Pancreas (tissue), 10 donors: ENCODE measurements at regions not wholly inside any gene's neighbourhood (a gene's known extent, or its start where the extent isn't known, plus 50 kb on each side); places are given as distances from the start of the nearest gene placed in this dataset.

Experiments
- ATAC-seq, 4 donors: fragments of 200-7000 bp; cut with Tn5 transposase; one replicate each; pipeline versions ENCODE4 v1.8.0 to v1.9.1; 2020; ENCODE audit warnings: mild to moderate bottlenecking in 4 of 4, moderate library complexity in 4 of 4
- DNase-seq, 6 donors: peaks; one replicate each; pipeline ENCODE4 v3.0.0-alpha.2; 2020
- FAIRE-seq: peaks from 2 replicates; lab custom pipeline; 2012; peaks lifted over from hg19 to GRCh38; lab: Jason Lieb, UNC
- H3K27ac ChIP-seq, 4 donors: fragments of 200-600 bp; sonication (generic); 1 replicate in 3 of 4; 2 replicates in 1 of 4; pipeline versions ENCODE4 v1.5.0 to v1.8.0; 2020
- H3K27me3 ChIP-seq, 4 donors: fragments of 200-600 bp; one replicate each; pipeline ENCODE4 v1.8.0; 2021
- H3K36me3 ChIP-seq, 3 donors: fragments of 200-600 bp; sonication (generic) in 1 of 3; one replicate each; pipeline versions ENCODE4 v1.5.0 to v1.8.0; 2020 to 2021
- H3K4me1 ChIP-seq, 3 donors: fragments of 200-600 bp; one replicate each; pipeline ENCODE4 v1.8.0; 2021
- H3K4me3 ChIP-seq, 4 donors: fragments of 200-600 bp; sonication (generic) in 2 of 4; one replicate each; pipeline versions ENCODE4 v1.5.0 to v1.8.0; 2020 to 2021
- H3K9me3 ChIP-seq, 4 donors: fragments of 200-600 bp; one replicate each; pipeline ENCODE4 v1.8.0; 2021
- CTCF ChIP-seq, 4 donors: fragments of 200-600 bp; sonication (generic) in 3 of 4; IDR thresholded peaks; one replicate each; pipeline versions ENCODE4 v1.5.0 to v1.8.0; 2021; ENCODE audit warnings: antibody characterized with exemption in 4 of 4
- WGBS, 2 donors: extraction: QIAGEN DNeasy Blood & Tissue Kit; methylation state at CpG; one replicate each; pipeline ENCODE4 v1.1.7; 2013; 5-methylcytosine and 5-hydroxymethylcytosine counted together
- intact Hi-C, 3 donors: fragments of 100-400 bp; cut with DNase I; formaldehyde crosslinking; loops; one replicate each; pipeline versions ENCODE4 v1.11.1 to v1.14.2; 2022
- donor health status: healthy with polysubstance abuse.
- donor health status: DM: no; HTN: no; CAD: no; lungs with moderate emphysema.
- donor health status: DM: no; HTN: no; CAD: no.
- donor health status: control.
- donor health status: control.
- donor health status: Bipolar disorder and iron deficiency.
- donor health status: DM: yes; HTN: yes; CAD: no.
- donor health status: DM: no; HTN: no; CAD: no.
- donor health status: DM: no; HTN: no; CAD: no.
- donor health status: DM: yes; HTN: yes; CAD: no.

- intact Hi-C loops = no loop called here
- peak in 1 of 6 donors; percentile 42 for DNase-seq
- H3K9me3 ChIP-seq = no peaks in the 10 kb centered on the region
Observed at GRCh38 chr9:135249191-135249590, 161.7 kb downstream of the OLFM1 start.

GRCh38 chr9:135249711-135250110 lies 162.2 kb downstream of the OLFM1 start:
- Histone ChIP-seq H3K27ac (no peak overlapping the region), H3K9me3 (no peaks in the 10 kb centered on the region), H3K27me3 (no peaks in the 10 kb centered on the region), H3K36me3 (no peaks in the 10 kb centered on the region), H3K4me3 (no peak overlapping the region), H3K4me1 (peaks cover 3 to 12% (median 5%) of the 10 kb centered on the region in 3 donors)
- DNase-seq (peak in 2 of 6 donors; percentile 12 to 37), FAIRE-seq (no peak), ATAC-seq (no peak)
- no peak for TF ChIP-seq CTCF (IDR thresholded peaks at IDR 0.05)
- WGBS, 2 donors = 90 to 92% methylated on average over 7 to 8 of the region's 8 CpGs
- intact Hi-C loops = no loop called here

More at GRCh38 chr9:135249191-135249590, 161.7 kb downstream of the OLFM1 start:
- peaks cover 7 to 18% (median 10%) of the 10 kb centered on the region in 3 donors for H3K4me1 ChIP-seq
- no peak overlapping the region for H3K4me3 ChIP-seq
- no peak for TF ChIP-seq CTCF (IDR thresholded peaks at IDR 0.05)
- H3K27me3 ChIP-seq = no peaks in the 10 kb centered on the region
- WGBS, 2 donors = 85 to 90% methylated on average over 9 of the region's 9 CpGs
- ATAC-seq (no peak), FAIRE-seq (no peak)
- no peaks in the 10 kb centered on the region for H3K36me3 ChIP-seq
- H3K27ac ChIP-seq = no peak overlapping the region

GRCh38 chr9:135251331-135251761 lies 163.9 kb downstream of the OLFM1 start:
- WGBS, 2 donors = 85 to 90% methylated on average over 6 of the region's 6 CpGs
- no peak for FAIRE-seq
- peak in 3 of 6 donors; percentile 23 to 47 (median 45) for DNase-seq
- intact Hi-C loops = no loop called here
- H3K4me1 ChIP-seq = peaks cover 0 to 7% (median 0%) of the 10 kb centered on the region in 3 donors
- no peak overlapping the region for H3K27ac ChIP-seq
- no peaks in the 10 kb centered on the region for H3K36me3 ChIP-seq
- TF ChIP-seq CTCF (IDR thresholded peaks at IDR 0.05) = no peak
- H3K4me3 ChIP-seq = no peak overlapping the region
- ATAC-seq = no peak
- H3K9me3 ChIP-seq = no peaks in the 10 kb centered on the region
- no peaks in the 10 kb centered on the region for H3K27me3 ChIP-seq

GRCh38 chr9:135251996-135252760 lies 164.7 kb downstream of the OLFM1 start:
- Histone ChIP-seq H3K9me3 (no peaks in the 10 kb centered on the region), H3K27me3 (no peaks in the 10 kb centered on the region), H3K27ac (no peak overlapping the region), H3K36me3 (no peaks in the 10 kb centered on the region), H3K4me1 (peaks cover 0 to 4% (median 0%) of the 10 kb centered on the region in 3 donors), H3K4me3 (no peak overlapping the region)
- WGBS, 2 donors = 82 to 90% methylated on average over 30 of the region's 30 CpGs
- intact Hi-C loops = no loop called here
- DNase-seq = peak in 1 of 6 donors; percentile 28
- no peak for ATAC-seq
- FAIRE-seq = no peak
- no peak for TF ChIP-seq CTCF (IDR thresholded peaks at IDR 0.05)

- H3K27ac ChIP-seq = no peak overlapping the region
- no peak for TF ChIP-seq CTCF (IDR thresholded peaks at IDR 0.05)
- DNase-seq (peak in 3 of 6 donors; percentile 12 to 48 (median 31)), ATAC-seq (no peak), FAIRE-seq (no peak)
- WGBS, 2 donors = 61 to 68% methylated on average over 9 of the region's 9 CpGs
- no peaks in the 10 kb centered on the region for H3K36me3 ChIP-seq
- H3K4me1 ChIP-seq = no peaks in the 10 kb centered on the region
- no peaks in the 10 kb centered on the region for H3K27me3 ChIP-seq
- intact Hi-C loops = no loop called here
- H3K9me3 ChIP-seq = no peaks in the 10 kb centered on the region
- H3K4me3 ChIP-seq = no peak overlapping the region
Observed at GRCh38 chr9:135252980-135253304, 165.5 kb downstream of the OLFM1 start.
